Mesodermal cell (in vitro differentiated cells): ENCODE measurements at regions not wholly inside any gene's neighbourhood (a gene's known extent, or its start where the extent isn't known, plus 50 kb on each side); places are given as distances from the start of the nearest gene placed in this dataset.

Experiments used
- H3K27ac ChIP-seq: 2 replicates; pipeline ENCODE4 v1.7.0; 2013; ENCODE audit warnings: mild to moderate bottlenecking, low read depth, low read length, moderate library complexity; ENCODE audit not compliant: severe bottlenecking
- H3K36me3 ChIP-seq: 2 replicates; pipeline ENCODE4 v1.7.1; 2013; ENCODE audit warnings: mild to moderate bottlenecking, low read length, moderate library complexity; ENCODE audit not compliant: control insufficient read depth, insufficient read depth
- H3K4me1 ChIP-seq: one replicate; pipeline ENCODE4 v1.7.1; 2013; ENCODE audit warnings: mild to moderate bottlenecking, low read length; ENCODE audit not compliant: insufficient read depth, control insufficient read depth, poor library complexity, severe bottlenecking
- H3K4me3 ChIP-seq: 2 replicates; pipeline ENCODE4 v1.7.0; 2013; ENCODE audit warnings: low read length, control low read depth, mild to moderate bottlenecking; ENCODE audit not compliant: insufficient read depth, poor library complexity, severe bottlenecking; ENCODE audit errors: extremely low read depth
- H3K9me3 ChIP-seq: 2 replicates; pipeline ENCODE4 v1.7.1; 2013; ENCODE audit warnings: mild to moderate bottlenecking, low read length, moderate library complexity; ENCODE audit not compliant: control insufficient read depth
- whole genome bisulfite sequencing, 2 experiments: methylation state at CpG; one replicate each; pipeline ENCODE4 v1.1.5; 2013; ENCODE audit warnings: missing lambda C conversion rate in 2 of 2; ENCODE audit not compliant: insufficient coverage in 2 of 2; 5-methylcytosine and 5-hydroxymethylcytosine counted together

- Histone ChIP-seq H3K4me3 (no peak overlapping the region), H3K4me1 (peaks cover 16% of the 10 kb centered on the region), H3K27ac (peak overlapping the region; percentile 75), H3K9me3 (no peaks in the 10 kb centered on the region), H3K36me3 (no peaks in the 10 kb centered on the region)
- WGBS, 2 experiments, result 18 to 50% methylated on average over 2 to 4 of the region's 5 CpGs
These were observed 95.7 kb upstream of the PALS2 start for GRCh38 chr7:24477398-24478136.

- WGBS, 2 experiments, result 59 to 65% methylated on average over 2 of the region's 3 CpGs
- Histone ChIP-seq H3K4me1 (peaks cover 16% of the 10 kb centered on the region), H3K27ac (peak overlapping the region; percentile 75), H3K36me3 (no peaks in the 10 kb centered on the region), H3K4me3 (no peak overlapping the region), H3K9me3 (no peaks in the 10 kb centered on the region)
These were observed 95.1 kb upstream of the PALS2 start for GRCh38 chr7:24478137-24478655.

- Histone ChIP-seq H3K9me3 (no peaks in the 10 kb centered on the region), H3K4me3 (no peak overlapping the region), H3K36me3 (no peaks in the 10 kb centered on the region), H3K4me1 (peaks cover 16% of the 10 kb centered on the region), H3K27ac (no peak overlapping the region)
- WGBS, 2 experiments, result 87 to 92% methylated on average over 3 to 4 of the region's 5 CpGs
These were observed 92.8 kb upstream of the PALS2 start for GRCh38 chr7:24480501-24480900.

GRCh38 chr7:24483804-24484203 lies 89.4 kb upstream of the PALS2 start:
- Histone ChIP-seq H3K4me1 (no peaks in the 10 kb centered on the region), H3K4me3 (no peak overlapping the region), H3K9me3 (no peaks in the 10 kb centered on the region), H3K27ac (no peak overlapping the region), H3K36me3 (no peaks in the 10 kb centered on the region)
- 80 to 93% methylated on average over 1 to 2 of the region's 2 CpGs for WGBS, 2 experiments

- Histone ChIP-seq H3K27ac (no peak overlapping the region), H3K4me1 (no peaks in the 10 kb centered on the region), H3K36me3 (no peaks in the 10 kb centered on the region), H3K9me3 (peaks cover 4% of the 10 kb centered on the region), H3K4me3 (no peak overlapping the region)
- 83% methylated on average over 1 of the region's 2 CpGs for WGBS, 2 experiments
These were observed 80.7 kb upstream of the PALS2 start for GRCh38 chr7:24492576-24492975.

GRCh38 chr7:24494832-24495231 lies 78.4 kb upstream of the PALS2 start:
- WGBS, 2 experiments, result 93 to 98% methylated on average over 4 of the region's 4 CpGs
- Histone ChIP-seq H3K9me3 (peaks cover 4% of the 10 kb centered on the region), H3K27ac (no peak overlapping the region), H3K4me1 (no peaks in the 10 kb centered on the region), H3K36me3 (no peaks in the 10 kb centered on the region), H3K4me3 (no peak overlapping the region)

GRCh38 chr7:24496036-24496435 lies 77.2 kb upstream of the PALS2 start:
- no peak overlapping the region for H3K27ac ChIP-seq
- H3K9me3 ChIP-seq, result peaks cover 4% of the 10 kb centered on the region
- no peaks in the 10 kb centered on the region for H3K4me1 ChIP-seq
- 93 to 100% methylated on average over 1 to 2 of the region's 2 CpGs for WGBS, 2 experiments
- H3K4me3 ChIP-seq, result no peak overlapping the region
- H3K36me3 ChIP-seq, result no peaks in the 10 kb centered on the region

GRCh38 chr7:24498439-24498838 lies 74.8 kb upstream of the PALS2 start:
- Histone ChIP-seq H3K9me3 (peaks cover 4% of the 10 kb centered on the region), H3K4me1 (no peaks in the 10 kb centered on the region), H3K36me3 (no peaks in the 10 kb centered on the region), H3K27ac (no peak overlapping the region), H3K4me3 (no peak overlapping the region)
- 40 to 57% methylated on average over 1 of the region's 2 CpGs for WGBS, 2 experiments

- Histone ChIP-seq H3K36me3 (no peaks in the 10 kb centered on the region), H3K27ac (no peak overlapping the region), H3K4me1 (no peaks in the 10 kb centered on the region), H3K4me3 (no peak overlapping the region), H3K9me3 (no peaks in the 10 kb centered on the region)
- WGBS, 2 experiments, result 65 to 83% methylated on average over 2 of the region's 2 CpGs
These were observed 73.4 kb upstream of the PALS2 start for GRCh38 chr7:24499871-24500270.

- WGBS, 2 experiments, result 80 to 90% methylated on average over 3 of the region's 3 CpGs
- no peaks in the 10 kb centered on the region for H3K9me3 ChIP-seq
- H3K4me3 ChIP-seq, result no peak overlapping the region
- H3K4me1 ChIP-seq, result no peaks in the 10 kb centered on the region
- H3K27ac ChIP-seq, result no peak overlapping the region
- H3K36me3 ChIP-seq, result no peaks in the 10 kb centered on the region
These were observed 72.7 kb upstream of the PALS2 start for GRCh38 chr7:24500599-24500998.

GRCh38 chr7:24501009-24501408 lies 72.2 kb upstream of the PALS2 start:
- Histone ChIP-seq H3K36me3 (no peaks in the 10 kb centered on the region), H3K4me1 (no peaks in the 10 kb centered on the region), H3K27ac (no peak overlapping the region), H3K9me3 (no peaks in the 10 kb centered on the region), H3K4me3 (no peak overlapping the region)
- 86% methylated on average over 3 of the region's 7 CpGs; no CpG with 5 or more reads in 1 of the 2 experiments for WGBS, 2 experiments
